ENCODE measurements at regions not wholly inside any gene's neighbourhood (a gene's known extent, or its start where the extent isn't known, plus 50 kb on each side); places are given as distances from the start of the nearest gene placed in this dataset.

DNA sequence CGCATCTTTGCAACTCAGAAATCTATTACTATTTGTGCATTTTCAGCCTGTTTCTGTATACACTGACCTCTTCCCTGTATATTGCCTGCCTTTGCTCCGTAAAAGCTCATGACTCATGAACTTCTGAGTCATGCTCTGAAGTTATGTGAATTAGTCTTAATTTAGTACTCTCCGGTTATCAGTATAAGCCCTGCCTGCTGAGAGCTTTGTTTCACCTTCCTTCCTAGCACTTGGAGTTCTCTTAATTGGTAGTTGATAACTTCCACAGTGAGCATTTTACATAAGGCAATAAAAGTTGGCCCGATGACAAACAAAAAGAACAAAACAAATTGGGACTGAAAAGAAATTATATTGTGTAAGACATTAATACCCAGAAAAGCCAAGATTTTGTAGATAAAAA, 231.4 kb downstream of the GJA1 start:
- no peak for TF ChIP-seq RAD21 (IDR thresholded peaks at IDR 0.05; ENCODE audit: low read depth)
- peak; percentile 51 for TF ChIP-seq NFIC (IDR thresholded peaks at IDR 0.05)
- TF ChIP-seq TEAD4 (IDR thresholded peaks at IDR 0.05), result peak; percentile 66
- TF ChIP-seq TCF12 (IDR thresholded peaks at IDR 0.05; ENCODE audit: low read depth), result 0 out of 2 replicates have a peak, but pooled peaks have one; percentile 22

DNA sequence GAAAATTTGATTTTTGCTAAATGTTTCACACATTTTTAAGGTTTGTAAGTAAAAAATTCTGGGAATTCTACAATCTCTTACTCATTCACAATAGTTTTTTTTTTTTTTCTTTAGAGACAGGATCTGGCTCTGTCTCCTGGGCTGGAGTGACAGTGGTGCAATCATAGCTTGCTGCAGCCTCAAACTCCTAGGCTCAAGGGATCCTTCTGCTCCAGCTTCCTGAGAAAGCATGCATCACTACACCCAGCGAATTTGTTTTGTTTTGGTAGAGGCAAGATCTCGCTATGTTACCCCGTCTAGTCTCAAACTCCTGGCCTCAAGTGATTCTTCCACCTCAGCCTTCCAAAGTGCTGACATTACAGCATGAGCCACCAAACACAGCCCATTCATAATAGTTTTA, 232.8 kb downstream of the GJA1 start:
- no peak for TF ChIP-seq TCF12 (IDR thresholded peaks at IDR 0.05; ENCODE audit: low read depth)
- TF ChIP-seq, protein P1, sequence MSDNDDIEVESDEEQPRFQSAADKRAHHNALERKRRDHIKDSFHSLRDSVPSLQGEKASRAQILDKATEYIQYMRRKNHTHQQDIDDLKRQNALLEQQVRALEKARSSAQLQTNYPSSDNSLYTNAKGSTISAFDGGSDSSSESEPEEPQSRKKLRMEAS (IDR thresholded peaks at IDR 0.05), result no peak
- no peak for TF ChIP-seq FOXM1 (IDR thresholded peaks at IDR 0.05; ENCODE audit: borderline replicate concordance, low read depth)
- TF ChIP-seq EGR1 (IDR thresholded peaks at IDR 0.05), result no peak
- no peak for TF ChIP-seq CEBPB (IDR thresholded peaks at IDR 0.05)
- no peak for TF ChIP-seq NFIC (IDR thresholded peaks at IDR 0.05)
- no peak for TF ChIP-seq EP300 (IDR thresholded peaks at IDR 0.05; ENCODE audit: borderline replicate concordance)
- no peak for TF ChIP-seq TEAD4 (IDR thresholded peaks at IDR 0.05)
- TF ChIP-seq, protein P2, sequence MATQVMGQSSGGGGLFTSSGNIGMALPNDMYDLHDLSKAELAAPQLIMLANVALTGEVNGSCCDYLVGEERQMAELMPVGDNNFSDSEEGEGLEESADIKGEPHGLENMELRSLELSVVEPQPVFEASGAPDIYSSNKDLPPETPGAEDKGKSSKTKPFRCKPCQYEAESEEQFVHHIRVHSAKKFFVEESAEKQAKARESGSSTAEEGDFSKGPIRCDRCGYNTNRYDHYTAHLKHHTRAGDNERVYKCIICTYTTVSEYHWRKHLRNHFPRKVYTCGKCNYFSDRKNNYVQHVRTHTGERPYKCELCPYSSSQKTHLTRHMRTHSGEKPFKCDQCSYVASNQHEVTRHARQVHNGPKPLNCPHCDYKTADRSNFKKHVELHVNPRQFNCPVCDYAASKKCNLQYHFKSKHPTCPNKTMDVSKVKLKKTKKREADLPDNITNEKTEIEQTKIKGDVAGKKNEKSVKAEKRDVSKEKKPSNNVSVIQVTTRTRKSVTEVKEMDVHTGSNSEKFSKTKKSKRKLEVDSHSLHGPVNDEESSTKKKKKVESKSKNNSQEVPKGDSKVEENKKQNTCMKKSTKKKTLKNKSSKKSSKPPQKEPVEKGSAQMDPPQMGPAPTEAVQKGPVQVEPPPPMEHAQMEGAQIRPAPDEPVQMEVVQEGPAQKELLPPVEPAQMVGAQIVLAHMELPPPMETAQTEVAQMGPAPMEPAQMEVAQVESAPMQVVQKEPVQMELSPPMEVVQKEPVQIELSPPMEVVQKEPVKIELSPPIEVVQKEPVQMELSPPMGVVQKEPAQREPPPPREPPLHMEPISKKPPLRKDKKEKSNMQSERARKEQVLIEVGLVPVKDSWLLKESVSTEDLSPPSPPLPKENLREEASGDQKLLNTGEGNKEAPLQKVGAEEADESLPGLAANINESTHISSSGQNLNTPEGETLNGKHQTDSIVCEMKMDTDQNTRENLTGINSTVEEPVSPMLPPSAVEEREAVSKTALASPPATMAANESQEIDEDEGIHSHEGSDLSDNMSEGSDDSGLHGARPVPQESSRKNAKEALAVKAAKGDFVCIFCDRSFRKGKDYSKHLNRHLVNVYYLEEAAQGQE (IDR thresholded peaks at IDR 0.05; ENCODE audit: low read depth), result no peak
- TF ChIP-seq, protein P3, sequence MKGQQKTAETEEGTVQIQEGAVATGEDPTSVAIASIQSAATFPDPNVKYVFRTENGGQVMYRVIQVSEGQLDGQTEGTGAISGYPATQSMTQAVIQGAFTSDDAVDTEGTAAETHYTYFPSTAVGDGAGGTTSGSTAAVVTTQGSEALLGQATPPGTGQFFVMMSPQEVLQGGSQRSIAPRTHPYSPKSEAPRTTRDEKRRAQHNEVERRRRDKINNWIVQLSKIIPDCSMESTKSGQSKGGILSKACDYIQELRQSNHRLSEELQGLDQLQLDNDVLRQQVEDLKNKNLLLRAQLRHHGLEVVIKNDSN (IDR thresholded peaks at IDR 0.05), result no peak
- no peak for TF ChIP-seq ZBTB7A (IDR thresholded peaks at IDR 0.05; ENCODE audit: low read depth)
- TF ChIP-seq CREB1 (IDR thresholded peaks at IDR 0.05; ENCODE audit: low read depth), result no peak
- no peak for TF ChIP-seq RAD21 (IDR thresholded peaks at IDR 0.05; ENCODE audit: low read depth)
- no peak for TF ChIP-seq YY1 (IDR thresholded peaks at IDR 0.05; ENCODE audit: low read depth)
- TF ChIP-seq TAF1 (IDR thresholded peaks at IDR 0.05; ENCODE audit: low read depth), result no peak

DNA sequence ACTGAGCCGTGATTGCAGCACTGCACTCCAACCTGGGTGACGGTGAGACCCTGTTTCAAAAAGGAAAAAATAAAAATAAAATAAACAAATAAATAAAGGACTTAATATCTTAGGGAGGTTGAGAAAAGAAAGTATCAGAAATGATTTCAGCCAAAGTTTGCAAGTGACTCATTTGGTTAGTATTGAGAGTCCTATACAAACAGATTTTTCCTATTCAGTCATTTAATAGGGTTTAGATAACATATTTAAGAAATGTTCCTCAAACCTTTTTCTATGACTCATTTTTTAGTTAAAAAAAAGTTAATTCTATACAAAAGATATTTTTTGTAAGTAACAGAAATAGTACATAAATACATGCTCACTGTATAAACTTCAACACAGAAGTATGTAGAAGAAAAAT, 235.1 kb downstream of the GJA1 start:
- TF ChIP-seq EGR1 (IDR thresholded peaks at IDR 0.05) (no peak), ZBTB7A (IDR thresholded peaks at IDR 0.05; ENCODE audit: low read depth) (no peak), TCF12 (IDR thresholded peaks at IDR 0.05; ENCODE audit: low read depth) (no peak), EP300 (IDR thresholded peaks at IDR 0.05; ENCODE audit: borderline replicate concordance) (no peak), TEAD4 (IDR thresholded peaks at IDR 0.05) (no peak), CREB1 (IDR thresholded peaks at IDR 0.05; ENCODE audit: low read depth) (no peak), NFIC (IDR thresholded peaks at IDR 0.05) (no peak), RAD21 (IDR thresholded peaks at IDR 0.05; ENCODE audit: low read depth) (no peak), YY1 (IDR thresholded peaks at IDR 0.05; ENCODE audit: low read depth) (no peak), TAF1 (IDR thresholded peaks at IDR 0.05; ENCODE audit: low read depth) (no peak)
- TF ChIP-seq, protein P1 (IDR thresholded peaks at IDR 0.05), result no peak
- TF ChIP-seq, protein P2 (IDR thresholded peaks at IDR 0.05; ENCODE audit: low read depth), result no peak
- TF ChIP-seq, protein P3 (IDR thresholded peaks at IDR 0.05), result no peak

DNA sequence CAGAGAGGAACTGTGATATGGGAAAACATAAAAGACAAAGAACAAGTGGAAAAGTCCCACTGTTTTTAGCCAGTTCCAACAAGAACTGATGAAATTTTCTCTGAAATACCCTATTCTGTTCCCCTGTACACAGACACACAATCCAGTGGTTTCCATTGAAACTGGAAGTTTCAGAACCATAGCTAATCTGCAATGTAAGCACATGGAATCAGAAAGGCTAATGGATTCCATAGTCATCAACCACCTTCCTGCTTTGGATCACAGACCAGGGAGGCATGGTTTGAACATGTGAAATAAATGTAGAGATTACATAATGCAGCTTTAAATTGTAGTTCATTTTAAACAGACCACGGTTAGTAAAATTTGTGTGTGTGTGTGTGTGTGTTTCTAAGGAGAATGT, 242.1 kb downstream of the GJA1 start:
- TF ChIP-seq YY1 (IDR thresholded peaks at IDR 0.05; ENCODE audit: low read depth), result no peak
- TF ChIP-seq, protein P1 (IDR thresholded peaks at IDR 0.05), result no peak
- TF ChIP-seq ZBTB7A (IDR thresholded peaks at IDR 0.05; ENCODE audit: low read depth), result no peak
- TF ChIP-seq, protein P3 (IDR thresholded peaks at IDR 0.05), result no peak
- no peak for TF ChIP-seq EP300 (IDR thresholded peaks at IDR 0.05; ENCODE audit: borderline replicate concordance)

DNA sequence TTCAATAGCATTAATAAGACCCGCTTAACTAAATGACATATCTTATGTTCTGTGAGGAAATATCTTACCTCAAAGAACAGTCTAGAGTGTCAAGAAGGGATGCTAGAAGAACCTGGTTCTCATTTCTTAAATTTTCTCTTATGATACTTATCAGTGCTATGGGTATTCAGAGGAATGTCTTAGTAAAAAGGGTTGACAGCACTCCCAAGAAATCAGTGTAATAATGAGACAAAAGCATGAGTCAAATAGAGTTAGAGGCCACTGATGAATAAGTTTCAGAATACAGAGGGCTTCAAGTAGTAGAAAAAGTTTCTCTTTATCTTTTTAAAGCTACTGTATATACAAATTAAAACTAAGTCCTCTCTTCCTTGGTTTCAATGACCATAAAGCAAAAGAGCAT, 242.8 kb downstream of the GJA1 start:
- no peak for TF ChIP-seq CEBPB (IDR thresholded peaks at IDR 0.05)

DNA sequence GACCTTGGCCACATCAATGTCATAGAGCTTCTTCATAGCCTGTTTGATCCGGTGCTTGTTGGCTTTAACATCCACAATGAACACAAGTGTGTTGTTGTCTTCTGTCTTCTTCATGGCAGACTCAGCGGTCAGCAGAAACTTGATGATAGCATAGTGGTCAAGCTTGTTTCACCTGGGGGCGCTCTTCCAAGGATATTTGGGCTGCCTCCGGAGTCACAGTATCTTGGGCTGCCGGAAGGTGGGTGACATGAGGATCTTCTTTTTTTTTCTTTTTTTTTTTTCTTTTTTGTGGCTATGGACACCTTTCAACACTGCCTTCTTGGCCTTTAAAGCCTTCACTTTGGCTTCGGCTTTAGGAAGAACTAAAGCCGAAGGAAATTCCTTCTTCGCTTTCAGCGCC, 244.6 kb downstream of the GJA1 start:
- TF ChIP-seq EP300 (IDR thresholded peaks at IDR 0.05; ENCODE audit: borderline replicate concordance) (no peak), FOXM1 (IDR thresholded peaks at IDR 0.05; ENCODE audit: borderline replicate concordance, low read depth) (no peak), RAD21 (IDR thresholded peaks at IDR 0.05; ENCODE audit: low read depth) (no peak), YY1 (IDR thresholded peaks at IDR 0.05; ENCODE audit: low read depth) (no peak), EGR1 (IDR thresholded peaks at IDR 0.05) (no peak), ZBTB7A (IDR thresholded peaks at IDR 0.05; ENCODE audit: low read depth) (no peak), NFIC (IDR thresholded peaks at IDR 0.05) (no peak), CREB1 (IDR thresholded peaks at IDR 0.05; ENCODE audit: low read depth) (no peak), TCF12 (IDR thresholded peaks at IDR 0.05; ENCODE audit: low read depth) (no peak), TEAD4 (IDR thresholded peaks at IDR 0.05) (no peak), TAF1 (IDR thresholded peaks at IDR 0.05; ENCODE audit: low read depth) (no peak), CEBPB (IDR thresholded peaks at IDR 0.05) (no peak)
- TF ChIP-seq, protein P2 (IDR thresholded peaks at IDR 0.05; ENCODE audit: low read depth), result no peak
- TF ChIP-seq, protein P3 (IDR thresholded peaks at IDR 0.05), result no peak
- TF ChIP-seq, protein P1 (IDR thresholded peaks at IDR 0.05), result no peak

All from Ishikawa (cell line).